Inferior parietal cortex (tissue), 1 donor: ENCODE measurements at regions not wholly inside any gene's neighbourhood (a gene's known extent, or its start where the extent isn't known, plus 50 kb on each side); places are given as distances from the start of the nearest gene placed in this dataset.

Experiments
- DNase-seq: peaks from one replicate; pipeline ENCODE4 v3.0.0-alpha.2; 2016; ENCODE audit errors: extremely low spot score

- DNase-seq, result no peak
These were observed 284.5 kb upstream of the CTSO start for GRCh38 chr4:156238171-156238570.

GRCh38 chr4:156237231-156237630, 283.6 kb upstream of the CTSO start:
- DNase-seq, result no peak

- DNase-seq, result no peak
These were observed 276.5 kb upstream of the CTSO start for GRCh38 chr4:156230176-156230575.

- no peak for DNase-seq
These were observed 275.0 kb upstream of the CTSO start for GRCh38 chr4:156228676-156229075.

GRCh38 chr4:156227321-156227720, 273.7 kb upstream of the CTSO start:
- DNase-seq, result no peak

- no peak for DNase-seq
These were observed 270.3 kb upstream of the CTSO start for GRCh38 chr4:156223985-156224384.

- DNase-seq, result no peak
These were observed 263.6 kb upstream of the CTSO start for GRCh38 chr4:156217236-156217635.

- DNase-seq, result no peak
These were observed 247.4 kb upstream of the CTSO start for GRCh38 chr4:156201050-156201449.

GRCh38 chr4:156198511-156198910, 244.8 kb upstream of the CTSO start:
- DNase-seq, result no peak

- DNase-seq, result no peak
These were observed 243.6 kb upstream of the CTSO start for GRCh38 chr4:156197216-156197615.

- no peak for DNase-seq
These were observed 243.1 kb upstream of the CTSO start for GRCh38 chr4:156196722-156197121.

GRCh38 chr4:156195914-156196313, 242.2 kb upstream of the CTSO start:
- no peak for DNase-seq

GRCh38 chr4:156194896-156195295, 241.2 kb upstream of the CTSO start:
- DNase-seq, result no peak

GRCh38 chr4:156193800-156194199, 240.1 kb upstream of the CTSO start:
- peak; percentile 59 for DNase-seq

GRCh38 chr4:156193106-156193505, 239.4 kb upstream of the CTSO start:
- DNase-seq, result no peak

- DNase-seq, result no peak
These were observed 238.4 kb upstream of the CTSO start for GRCh38 chr4:156192033-156192432.

- no peak for DNase-seq
These were observed 237.5 kb upstream of the CTSO start for GRCh38 chr4:156191044-156191781.

- no peak for DNase-seq
These were observed 236.9 kb upstream of the CTSO start for GRCh38 chr4:156190615-156191014.

- no peak for DNase-seq
These were observed 234.9 kb upstream of the CTSO start for GRCh38 chr4:156188596-156188995.

- DNase-seq, result no peak
These were observed 232.4 kb upstream of the CTSO start for GRCh38 chr4:156186111-156186510.

GRCh38 chr4:156185514-156186055, 231.9 kb upstream of the CTSO start:
- DNase-seq, result no peak

- no peak for DNase-seq
These were observed 228.6 kb upstream of the CTSO start for GRCh38 chr4:156182269-156182668.

- DNase-seq, result no peak
These were observed 224.3 kb upstream of the CTSO start for GRCh38 chr4:156177941-156178340.

GRCh38 chr4:156176896-156177295, 223.2 kb upstream of the CTSO start:
- no peak for DNase-seq
